ENCODE measurements at regions not wholly inside any gene's neighbourhood (a gene's known extent, or its start where the extent isn't known, plus 50 kb on each side); places are given as distances from the start of the nearest gene placed in this dataset.

GRCh38 chr21:28268685-28269084 is 724.0 kb downstream of the LTN1 start:
- in situ Hi-C loops (cut with HindIII; ENCODE audit: low pct_unique_long_range_greater_than_20kb, low sequenced_read_pairs), result no loop called here
- ChIA-PET POLR2A (no interaction called here), CTCF (no interaction called here)
- no TSS peak for BruUV-seq (replicated peaks)
- H3K36me3 ChIP-seq (ENCODE audit: control insufficient read depth, insufficient read depth, low read length), result no peaks in the 10 kb centered on the region
- ATAC-seq, result no peak
- no peak for DNase-seq (ENCODE audit: low read depth, low spot score)
- H3K27ac ChIP-seq (ENCODE audit: low read length), result no peak overlapping the region
- TF ChIP-seq REST (IDR thresholded peaks at IDR 0.05; ENCODE audit: insufficient read depth in 1 of 2, low read depth in 2 of 2, low read length in 1 of 2) (no peak), SIN3A (IDR thresholded peaks at IDR 0.05; ENCODE audit: borderline replicate concordance, insufficient read depth, low read depth, low read length) (no peak), TCF7L2 (IDR thresholded peaks at IDR 0.05; ENCODE audit: low read depth, low read length) (no peak), CTCF (IDR thresholded peaks at IDR 0.05) (no peak)
- no peaks in the 10 kb centered on the region for H3K27me3 ChIP-seq (ENCODE audit: control insufficient read depth, insufficient read depth, low read length)
- intact Hi-C loops (cut with micrococcal nuclease; ENCODE audit: unreplicated experiment), result no loop called here
- no peaks in the 10 kb centered on the region for H3K9me3 ChIP-seq (ENCODE audit: control insufficient read depth, insufficient read depth, low read depth, low read length)
- H3K4me3 ChIP-seq (ENCODE audit: low read depth in 2 of 2, low read length in 2 of 2), result no peak overlapping the region
- no peaks in the 10 kb centered on the region for H3K4me1 ChIP-seq (ENCODE audit: control insufficient read depth, insufficient read depth, low read length)

GRCh38 chr21:28267449-28267848 is 725.2 kb downstream of the LTN1 start:
- no peak for TF ChIP-seq SIN3A (IDR thresholded peaks at IDR 0.05; ENCODE audit: borderline replicate concordance, insufficient read depth, low read depth, low read length)
- TF ChIP-seq TCF7L2 (IDR thresholded peaks at IDR 0.05; ENCODE audit: low read depth, low read length), result no peak
- no peak for TF ChIP-seq REST (IDR thresholded peaks at IDR 0.05; ENCODE audit: insufficient read depth in 1 of 2, low read depth in 2 of 2, low read length in 1 of 2)
- Histone ChIP-seq H3K36me3 (ENCODE audit: control insufficient read depth, insufficient read depth, low read length) (no peaks in the 10 kb centered on the region), H3K9me3 (ENCODE audit: control insufficient read depth, insufficient read depth, low read depth, low read length) (no peaks in the 10 kb centered on the region), H3K27me3 (ENCODE audit: control insufficient read depth, insufficient read depth, low read length) (no peaks in the 10 kb centered on the region), H3K4me3 (ENCODE audit: low read depth in 2 of 2, low read length in 2 of 2) (no peak overlapping the region), H3K4me1 (ENCODE audit: control insufficient read depth, insufficient read depth, low read length) (no peaks in the 10 kb centered on the region), H3K27ac (ENCODE audit: low read length) (no peak overlapping the region)
- intact Hi-C loops (cut with micrococcal nuclease; ENCODE audit: unreplicated experiment), result no loop called here
- in situ Hi-C loops (cut with HindIII; ENCODE audit: low pct_unique_long_range_greater_than_20kb, low sequenced_read_pairs), result no loop called here
- no TSS peak for BruUV-seq (replicated peaks)
- ATAC-seq (no peak), DNase-seq (ENCODE audit: low read depth, low spot score) (no peak)
- ChIA-PET POLR2A (no interaction called here), CTCF (no interaction called here)
